Fibroblast of skin of left biceps (primary cell): ENCODE measurements at regions not wholly inside any gene's neighbourhood (a gene's known extent, or its start where the extent isn't known, plus 50 kb on each side); places are given as distances from the start of the nearest gene placed in this dataset.
"Not testable (repeated sequence)": the region's sequence is repeated elsewhere in the genome, so short reads cannot be mapped to it uniquely, and the experiment has no call there.

Experiments used
- DNase-seq, 2 experiments: peaks; one replicate each; pipeline ENCODE4 v3.0.0-alpha.2; 2013; ENCODE audit warnings: low read depth in 2 of 2

DNA sequence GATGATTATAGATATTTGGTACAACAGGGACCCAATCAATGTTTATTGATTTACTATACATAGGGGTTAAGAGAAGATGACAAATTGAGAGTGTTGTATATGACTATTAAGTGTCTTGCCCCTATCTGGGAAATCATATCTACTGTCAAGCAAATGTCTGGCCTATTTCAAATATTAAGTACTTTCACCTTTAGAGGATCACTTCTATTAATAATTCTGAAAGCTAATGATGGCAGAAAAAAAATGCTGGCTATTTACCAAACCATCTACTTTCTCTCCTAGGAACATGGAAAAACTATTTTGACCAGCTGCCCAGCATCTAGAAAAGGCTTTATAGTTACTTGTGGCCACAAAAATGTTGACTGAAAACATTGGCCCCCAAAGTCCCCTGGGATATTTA is 632.3 kb upstream of the ZNF385D start:
- DNase-seq: no peak

DNA sequence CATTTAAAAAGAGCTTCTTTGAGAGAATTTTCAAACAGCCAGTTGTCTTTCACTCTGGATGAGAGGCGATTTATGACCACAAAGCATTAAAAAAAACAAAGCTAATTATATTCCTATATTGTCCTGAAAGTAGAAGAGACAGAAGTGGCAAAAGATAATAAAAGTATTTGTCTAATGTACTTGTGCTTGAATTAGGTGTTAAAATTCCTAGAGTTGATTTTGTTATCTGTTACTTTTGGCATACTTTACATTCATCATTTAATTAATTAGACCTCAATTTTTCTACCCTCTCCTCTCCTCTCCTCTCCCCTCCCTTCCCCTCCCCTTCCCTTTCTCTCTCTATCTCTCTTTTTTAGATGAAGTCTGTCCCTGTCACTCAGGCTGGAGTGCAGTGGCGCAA is 635.1 kb upstream of the ZNF385D start:
- no peak for DNase-seq

DNA sequence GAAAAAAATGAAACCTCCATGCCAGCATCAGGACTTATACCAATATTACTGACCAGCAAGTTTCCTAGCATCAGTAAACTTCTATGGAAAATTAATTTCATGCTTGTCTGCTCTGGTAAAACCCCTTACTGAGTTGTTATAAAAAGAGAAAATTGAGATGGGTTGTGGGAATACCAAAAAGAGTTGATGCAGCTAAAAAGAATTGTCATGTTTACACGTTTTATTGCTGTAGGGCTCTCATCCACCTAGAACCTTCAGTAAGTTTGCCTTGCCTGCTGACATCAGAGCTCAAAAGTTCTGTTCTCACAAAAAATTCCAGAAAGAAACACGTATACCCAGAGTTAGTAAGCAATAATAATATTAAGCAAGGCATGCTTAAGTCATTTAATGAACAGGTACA is 641.3 kb upstream of the ZNF385D start:
- no peak for DNase-seq

DNA sequence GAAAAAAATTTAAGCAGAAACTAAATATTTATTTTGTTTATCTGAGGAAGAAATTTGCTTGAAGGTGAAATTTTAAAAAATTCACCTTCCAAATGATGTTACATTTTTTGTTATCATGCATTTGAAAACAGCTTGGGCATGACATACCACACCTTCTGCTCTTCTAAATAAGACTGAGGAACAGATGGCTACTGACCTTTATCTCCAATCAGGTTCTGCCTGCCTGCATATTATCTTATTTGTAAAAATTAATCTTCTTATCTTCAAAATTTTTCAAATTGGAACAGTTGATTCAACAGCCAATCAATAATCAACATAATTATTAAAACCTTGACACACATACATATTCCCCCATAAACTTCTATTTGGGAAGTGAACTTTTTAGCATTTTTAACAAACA is 641.8 kb upstream of the ZNF385D start:
- DNase-seq: no peak

DNA sequence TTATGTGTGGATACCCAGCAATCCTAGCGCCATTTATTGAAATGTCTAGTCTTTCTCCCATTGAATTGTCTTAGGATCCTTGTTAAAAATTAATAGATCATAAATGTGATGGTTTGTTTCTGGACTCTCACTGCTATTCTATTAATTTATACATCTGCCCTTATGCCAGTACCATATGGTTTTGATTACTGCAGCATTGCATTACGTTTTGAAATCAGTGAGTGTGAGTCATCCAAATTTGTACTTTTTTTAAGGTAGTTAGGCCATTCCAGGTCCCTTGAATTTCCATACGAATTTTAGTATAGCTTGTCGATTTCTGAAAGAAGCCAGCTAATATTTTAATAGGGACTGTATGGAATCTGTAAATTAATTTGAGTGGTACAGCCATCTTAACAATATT is 648.6 kb upstream of the ZNF385D start:
- peak; percentile 12 to 33 for DNase-seq

DNA sequence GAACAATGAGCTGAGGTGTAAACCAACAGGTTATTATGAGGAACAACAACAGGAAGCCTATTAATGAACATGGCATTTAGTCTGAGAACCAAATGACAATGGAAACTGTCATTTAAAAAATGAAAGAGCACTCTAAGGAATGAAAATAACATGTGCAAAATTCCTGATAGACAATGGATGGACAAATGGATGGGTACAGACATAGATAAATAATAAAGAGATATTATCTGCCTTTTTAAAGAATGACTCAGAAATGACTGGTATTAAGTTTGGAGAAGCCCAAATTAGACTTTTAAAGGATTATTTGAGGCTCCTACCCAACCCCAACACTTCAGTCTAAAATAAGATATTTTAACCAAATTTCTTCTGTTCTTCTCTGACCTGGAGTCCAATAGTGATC is 650.5 kb upstream of the ZNF385D start:
- no peak for DNase-seq

DNA sequence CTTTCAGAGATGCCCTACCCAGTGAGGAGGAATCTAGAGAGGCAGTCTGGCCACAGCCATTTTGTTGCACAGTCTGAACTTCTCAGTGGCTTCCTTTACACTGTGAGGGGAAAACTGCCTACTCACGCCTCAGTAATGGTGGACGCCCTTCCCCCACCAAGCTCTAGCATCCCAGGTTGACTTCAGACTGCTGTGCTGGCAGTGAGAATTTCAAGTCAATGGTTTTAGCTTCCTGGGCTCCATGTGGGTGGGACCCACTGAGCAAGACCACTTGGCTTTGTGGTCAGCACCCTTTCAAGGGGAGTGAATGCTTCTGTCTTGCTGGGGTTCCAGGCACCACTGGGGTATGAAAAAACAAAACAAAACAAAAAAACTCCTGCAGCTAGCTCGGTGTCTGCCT is 663.2 kb upstream of the ZNF385D start:
- no peak for DNase-seq

DNA sequence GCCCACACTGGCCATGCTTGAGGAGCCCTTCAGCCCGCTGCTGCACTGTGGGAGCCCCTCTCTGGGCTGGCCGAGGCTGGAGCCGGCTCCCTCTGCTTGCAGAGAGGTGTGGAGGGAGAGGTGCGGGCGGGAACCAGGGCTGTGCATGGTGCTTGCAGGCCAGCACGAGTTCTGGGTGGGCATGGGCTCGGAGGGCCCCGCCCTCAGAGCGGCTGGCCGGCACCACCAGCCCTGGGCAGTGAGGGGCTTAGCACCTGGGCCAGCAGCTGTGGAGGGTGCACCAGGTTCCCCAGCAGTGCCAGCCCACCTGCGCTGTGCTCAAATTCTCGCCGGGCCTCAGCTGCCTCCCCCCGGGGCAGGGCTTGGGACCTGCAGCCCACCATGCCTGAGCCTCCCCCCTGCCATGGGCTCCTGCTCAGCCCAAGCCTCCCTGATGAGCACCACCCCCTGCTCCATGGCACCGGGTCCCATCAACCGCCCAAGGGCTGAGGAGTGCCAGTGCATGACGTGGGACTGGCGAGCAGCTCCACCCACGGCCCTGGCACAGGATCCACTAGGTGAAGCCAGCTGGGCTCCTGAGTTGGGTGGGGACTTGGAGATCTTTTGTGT is 665.9 kb upstream of the ZNF385D start:
- DNase-seq: not testable (repeated sequence)

DNA sequence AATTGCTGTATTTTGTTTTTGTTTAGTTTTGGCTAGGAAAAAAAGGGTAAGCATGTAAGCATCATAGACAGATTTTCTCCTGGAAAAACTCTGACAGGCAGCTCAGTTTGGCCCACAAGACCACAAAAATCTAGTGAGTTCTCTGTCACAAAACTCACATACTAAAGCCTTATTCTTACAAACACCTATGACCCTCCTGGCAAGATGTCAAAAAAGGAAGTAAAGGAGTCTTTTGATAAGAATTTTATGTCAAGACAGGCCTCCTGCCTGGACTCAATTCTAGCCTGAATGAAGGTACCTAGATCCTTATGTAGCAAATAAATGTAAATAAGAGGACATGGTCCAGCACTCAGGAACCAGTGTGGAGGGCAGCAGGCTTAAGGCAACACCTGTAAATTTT is 668.3 kb upstream of the ZNF385D start:
- no peak for DNase-seq

DNA sequence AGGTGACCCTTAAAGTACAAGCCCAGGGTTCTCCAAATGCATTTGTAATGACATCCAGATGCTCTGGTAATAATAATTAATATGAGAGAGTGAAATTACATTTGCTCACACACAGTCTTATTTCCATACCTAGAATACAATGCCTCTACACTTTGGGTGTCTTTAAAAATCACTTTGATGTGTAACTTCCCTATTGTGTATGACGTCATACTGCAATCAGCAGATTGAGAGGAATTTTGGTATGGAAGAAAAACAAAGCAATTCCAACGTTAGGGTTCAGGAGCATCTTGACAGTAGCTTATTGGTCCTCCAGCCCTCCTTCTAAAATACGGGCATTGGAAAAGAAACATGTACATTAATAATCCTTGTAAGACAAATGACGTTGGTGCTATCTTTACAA is 670.6 kb upstream of the ZNF385D start:
- DNase-seq: no peak

DNA sequence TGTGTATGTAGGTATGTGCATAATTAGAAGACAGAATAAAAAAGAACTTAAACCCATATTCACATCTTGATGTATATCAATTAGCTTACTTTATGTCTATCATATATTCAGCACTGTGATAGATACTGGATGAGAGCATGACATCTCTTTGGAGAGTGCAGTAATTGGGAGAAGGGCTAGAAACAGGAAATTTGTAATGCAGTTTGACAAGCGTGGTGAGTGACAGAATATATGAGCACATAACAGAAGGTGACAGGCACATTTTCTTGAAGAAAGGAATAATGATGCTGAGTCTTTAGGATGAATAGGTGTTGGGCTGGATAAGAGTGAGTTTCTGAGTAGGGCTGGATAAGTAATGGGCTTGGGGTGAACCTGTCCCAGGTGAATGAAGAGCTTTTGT is 680.3 kb upstream of the ZNF385D start:
- DNase-seq: no peak

DNA sequence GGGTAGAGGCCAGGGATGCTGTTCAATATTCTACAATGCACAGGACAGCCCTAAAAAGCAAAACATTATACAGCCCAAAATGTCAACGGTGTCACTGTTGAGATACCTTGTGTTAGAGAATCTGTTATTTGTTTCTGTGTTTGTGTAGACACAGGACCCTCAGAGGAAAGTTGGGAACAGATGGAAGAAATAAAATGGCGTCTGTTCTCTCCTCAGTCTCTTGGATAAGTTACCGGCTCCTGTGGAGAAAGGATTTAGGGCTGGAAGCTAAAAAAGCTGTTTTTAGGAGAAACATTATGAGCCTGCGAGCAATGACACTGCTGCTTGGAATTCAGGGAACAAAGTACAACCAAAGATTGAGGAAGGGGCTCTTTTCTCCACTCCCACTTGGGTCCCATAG is 688.6 kb upstream of the ZNF385D start:
- DNase-seq: no peak

DNA sequence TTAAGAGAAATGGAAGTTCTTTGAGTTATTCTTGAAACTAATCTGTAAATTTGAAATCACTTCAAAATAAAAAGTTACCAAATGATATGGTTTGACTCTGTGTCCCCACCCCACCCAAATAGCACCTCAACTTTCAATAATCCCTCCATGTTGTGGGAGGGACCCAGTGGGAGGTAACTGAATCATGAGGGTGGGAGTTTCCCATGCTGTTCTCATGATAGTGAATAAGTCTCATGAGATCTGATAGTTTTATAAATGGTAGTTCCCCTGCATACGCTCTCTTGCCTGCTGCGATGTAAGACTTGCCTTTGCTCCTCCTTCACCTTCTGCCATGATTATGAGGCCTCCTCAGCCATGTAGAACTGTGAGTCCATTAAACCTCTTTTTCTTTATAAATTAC is 690.7 kb upstream of the ZNF385D start:
- DNase-seq: no peak

DNA sequence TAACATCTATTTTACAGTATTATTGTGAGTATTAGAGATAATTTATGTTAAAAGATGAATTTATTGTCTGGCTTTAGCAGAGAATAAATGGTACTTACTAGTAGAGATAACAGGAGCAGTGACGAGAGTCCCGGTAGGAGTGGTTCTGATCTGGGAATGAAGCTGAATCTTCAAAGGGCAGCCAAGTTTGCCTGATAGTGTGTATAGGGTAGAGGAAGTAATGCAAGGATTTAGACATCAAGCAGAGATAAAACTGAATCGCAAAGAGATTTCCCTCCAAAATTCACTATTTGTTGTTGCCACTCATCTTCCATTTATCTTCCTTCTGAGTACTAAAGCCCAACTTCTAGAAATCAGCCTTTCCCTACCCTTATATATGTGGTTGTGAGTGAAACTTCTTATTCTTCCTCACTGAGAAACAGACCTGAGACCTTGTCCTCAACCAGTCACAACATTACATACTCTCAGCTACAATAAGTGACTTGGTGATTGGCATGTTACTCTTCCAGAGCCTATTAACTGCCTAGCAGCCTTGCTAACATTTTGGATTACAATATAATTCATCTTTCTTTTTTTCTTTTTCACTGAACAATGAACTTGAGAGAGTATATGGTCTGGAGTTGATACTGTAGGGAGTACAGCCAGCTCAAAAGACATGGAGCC is 692.7 kb upstream of the ZNF385D start:
- DNase-seq: no peak

DNA sequence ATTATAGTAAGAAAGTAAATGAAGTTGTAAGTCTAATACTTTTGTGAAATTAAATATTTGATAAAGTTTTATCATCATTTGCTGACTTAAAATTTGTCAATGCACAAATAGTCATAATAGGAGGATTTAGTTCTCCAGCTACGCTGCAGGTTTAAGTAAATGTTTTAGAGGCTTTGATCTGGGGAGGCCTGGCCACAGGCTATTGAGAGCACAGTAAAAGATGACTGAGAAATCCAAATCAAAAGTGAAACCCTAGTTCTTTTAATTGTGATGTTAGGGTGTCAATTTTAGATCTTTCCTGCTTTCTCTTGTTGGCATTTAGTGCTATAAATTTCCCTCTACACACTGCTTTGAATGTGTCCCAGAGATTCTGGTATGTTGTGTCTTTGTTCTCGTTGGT is 694.3 kb upstream of the ZNF385D start:
- not testable (repeated sequence) for DNase-seq

DNA sequence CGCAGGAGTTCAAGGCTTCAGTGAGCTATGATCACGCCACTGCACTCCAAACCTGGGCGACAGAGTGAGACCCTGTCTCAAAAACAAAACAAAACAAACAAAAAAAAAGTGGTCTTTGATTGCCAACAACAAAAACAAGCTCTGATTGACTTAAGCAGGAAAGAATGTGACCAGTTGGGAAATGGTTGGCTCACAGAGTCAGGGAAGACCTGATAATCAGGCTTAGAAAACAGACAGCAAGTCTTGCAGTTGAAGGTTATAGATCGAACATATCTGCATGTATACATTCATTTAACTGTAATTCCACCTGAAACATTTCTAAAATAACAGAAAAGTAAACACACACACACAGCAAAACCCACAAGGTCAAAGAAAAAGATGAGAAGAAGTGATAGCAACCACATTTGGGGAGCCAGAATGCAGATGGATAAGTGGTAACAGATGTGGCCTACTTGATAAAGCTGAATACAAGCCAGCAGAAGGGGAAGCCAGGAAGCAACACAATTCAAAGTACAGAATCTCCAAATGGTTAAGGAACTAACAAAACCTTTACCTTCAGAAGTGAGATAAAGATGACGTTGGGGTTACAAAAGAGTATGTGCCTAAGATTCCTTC is 699.9 kb upstream of the ZNF385D start:
- DNase-seq: peak; percentile 19 to 22

DNA sequence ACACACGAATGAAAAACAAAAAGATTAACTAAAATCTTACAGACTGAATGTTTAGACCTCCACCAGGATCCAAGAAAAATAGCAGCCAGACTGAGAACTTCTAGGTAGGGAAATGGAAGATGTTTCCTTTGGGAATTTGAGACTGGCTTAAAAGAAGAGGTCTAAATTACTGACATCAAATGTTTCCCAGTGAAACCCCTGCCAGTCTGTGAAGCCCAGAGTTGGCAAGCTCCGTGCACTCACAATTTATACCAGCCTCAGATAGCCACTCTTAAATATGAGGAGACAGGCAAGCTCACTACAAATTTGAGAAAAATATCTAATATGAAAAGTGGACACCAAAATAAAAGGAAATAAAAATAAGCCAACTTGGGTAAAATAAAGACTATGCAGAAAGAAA is 700.5 kb upstream of the ZNF385D start:
- no peak for DNase-seq

DNA sequence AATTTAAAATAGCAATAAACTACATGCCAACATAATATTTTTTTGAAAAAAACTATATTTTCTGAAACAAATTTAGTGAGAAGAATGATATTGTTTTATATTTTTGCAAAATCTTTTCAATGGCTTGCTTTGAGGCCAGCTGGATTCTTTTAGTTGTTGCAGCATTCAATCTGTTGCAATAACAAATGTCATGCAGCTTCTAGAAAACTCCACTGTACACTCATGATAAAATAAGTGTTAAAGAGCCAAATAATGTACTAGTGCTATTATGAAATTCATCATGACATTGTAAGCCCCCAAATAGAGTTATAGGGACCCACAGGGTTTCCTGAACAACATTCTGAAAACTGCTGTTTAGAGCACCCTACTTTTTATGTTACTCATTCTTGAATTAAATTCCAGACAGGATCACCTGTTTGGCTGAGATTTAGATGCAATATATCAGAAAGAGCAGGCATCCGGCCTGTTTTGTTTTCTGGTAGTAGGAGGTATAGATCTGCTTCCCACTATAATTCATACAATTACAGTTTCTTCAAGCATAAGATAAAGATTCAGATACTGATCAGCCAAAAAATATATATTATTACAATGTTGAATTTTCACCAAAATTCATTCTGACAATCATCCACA is 703.0 kb upstream of the ZNF385D start:
- no peak for DNase-seq

DNA sequence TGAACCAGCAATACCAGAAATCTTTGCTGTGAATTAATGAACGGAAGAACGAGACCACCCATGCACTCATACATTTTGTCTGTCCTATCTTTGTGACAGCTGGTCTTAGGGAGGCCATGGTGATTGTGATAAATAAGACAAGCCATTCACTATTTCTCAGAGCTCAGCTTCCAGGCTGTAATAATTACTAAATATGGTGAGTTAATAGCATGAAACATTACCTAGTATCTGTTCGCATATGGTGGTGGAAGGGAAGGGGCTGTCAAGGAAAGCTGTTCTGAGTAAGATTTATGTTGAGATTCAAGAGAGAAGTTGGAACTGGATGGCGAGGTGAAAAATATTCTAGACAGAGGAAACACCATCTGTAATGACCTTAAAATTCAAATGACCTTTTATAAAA is 719.0 kb upstream of the ZNF385D start:
- no peak for DNase-seq

DNA sequence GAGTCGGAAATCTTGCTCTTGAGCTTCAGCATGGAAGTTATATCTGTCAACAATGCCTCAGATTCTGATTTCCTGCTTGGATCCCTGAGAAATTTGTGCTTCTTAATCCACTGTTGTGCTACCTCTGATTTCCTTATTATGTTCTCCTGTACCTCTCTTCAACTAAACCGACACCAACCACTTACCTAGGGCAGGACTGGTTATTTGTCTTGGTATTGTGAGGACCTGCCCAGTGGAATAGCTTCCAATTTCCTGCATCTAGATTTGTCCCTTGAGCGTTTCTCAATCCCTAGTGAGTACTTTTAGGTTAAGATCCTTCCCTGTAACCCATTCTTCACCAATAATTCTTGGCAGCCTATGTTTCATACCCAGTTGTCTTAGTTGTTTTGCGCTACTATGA is 720.5 kb upstream of the ZNF385D start:
- DNase-seq: no peak

DNA sequence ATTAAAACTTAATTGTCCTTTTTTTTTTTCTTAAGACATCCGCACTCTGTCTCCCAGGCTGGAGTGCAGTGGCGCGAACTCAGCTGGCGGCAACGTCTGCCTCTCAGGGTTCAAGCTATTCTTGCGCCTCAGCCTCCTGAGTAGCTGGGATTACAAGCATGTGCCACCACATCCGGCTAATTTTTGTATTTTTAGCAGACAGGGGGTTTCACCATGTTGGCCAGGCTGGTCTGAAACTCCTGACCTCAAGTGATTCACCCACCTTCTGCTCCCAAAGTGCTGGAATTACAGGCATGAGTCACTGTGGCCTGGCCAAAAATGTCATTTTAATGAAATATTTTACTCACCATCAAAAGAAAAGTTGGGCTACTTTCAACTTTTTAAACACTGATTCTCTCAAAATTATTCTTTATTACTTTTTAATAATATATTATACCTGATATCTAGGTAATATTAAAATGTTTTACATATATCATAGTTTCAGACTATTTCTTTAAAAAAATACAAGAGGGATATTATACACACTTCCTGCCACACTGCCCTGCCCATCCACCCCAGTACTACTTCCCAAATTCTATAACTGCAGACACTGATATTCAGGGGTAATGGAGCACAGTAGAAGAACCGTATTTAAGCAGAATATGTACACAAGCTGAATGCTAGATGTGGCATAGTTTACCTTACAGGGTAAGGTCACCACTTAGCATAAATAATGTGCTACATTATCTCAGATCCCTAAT is 723.9 kb upstream of the ZNF385D start:
- no peak for DNase-seq

DNA sequence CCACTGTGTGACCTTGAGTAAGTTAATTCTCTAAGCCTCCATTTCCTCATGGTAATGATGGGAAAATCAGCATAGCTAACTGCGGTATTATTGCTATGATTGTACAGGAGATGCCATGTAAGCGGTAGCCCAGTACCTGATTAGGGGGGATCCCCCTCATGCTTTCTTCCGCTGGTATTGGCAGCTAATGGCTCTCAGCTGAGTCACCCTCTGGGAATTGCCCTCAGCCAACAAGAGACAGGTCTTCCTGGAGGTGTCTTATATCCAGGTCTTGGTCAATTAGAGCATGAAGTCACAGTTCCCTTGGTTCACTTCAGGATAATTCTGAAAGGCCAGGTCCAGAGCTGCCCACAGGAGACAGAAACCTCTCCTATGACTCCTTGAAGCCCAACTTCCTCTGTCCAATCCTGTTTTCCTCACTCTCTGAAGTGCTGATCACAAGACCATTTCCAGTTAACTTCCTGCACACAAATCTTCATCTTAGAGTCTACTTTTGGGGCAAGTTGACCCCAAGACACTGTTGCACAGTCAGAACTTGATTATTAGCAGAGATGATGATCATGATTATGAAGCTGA is 724.7 kb upstream of the ZNF385D start:
- no peak for DNase-seq
